Hematopoietic multipotent progenitor cell treated with erythropoietin and hydrocortisone succinate and interleukin-3 and kit ligand, for 15 days (in vitro differentiated cells): ENCODE measurements at regions not wholly inside any gene's neighbourhood (a gene's known extent, or its start where the extent isn't known, plus 50 kb on each side); places are given as distances from the start of the nearest gene placed in this dataset.
"Not testable (repeated sequence)": the region's sequence is repeated elsewhere in the genome, so short reads cannot be mapped to it uniquely, and the experiment has no call there.

Source experiments
- DNase-seq: peaks from one replicate; pipeline ENCODE4 v3.0.0-alpha.2; 2015; ENCODE audit warnings: low spot score

- DNase-seq: peak; percentile 46
Observed at GRCh38 chr10:87416892-87417291, 59.3 kb downstream of the NUTM2D start.

- not testable (repeated sequence) for DNase-seq
Observed at GRCh38 chr10:87422641-87423040, 65.1 kb downstream of the NUTM2D start.

GRCh38 chr10:87424697-87425373, 67.3 kb downstream of the NUTM2D start:
- not testable (repeated sequence) for DNase-seq

GRCh38 chr10:87433836-87434235, 70.9 kb upstream of the MINPP1 start:
- not testable (repeated sequence) for DNase-seq

- peak; percentile 33 for DNase-seq
Observed at GRCh38 chr10:87435295-87435826, 69.3 kb upstream of the MINPP1 start.

GRCh38 chr10:87436104-87436503, 68.6 kb upstream of the MINPP1 start:
- not testable (repeated sequence) for DNase-seq

- not testable (repeated sequence) for DNase-seq
Observed at GRCh38 chr10:87437450-87437849, 67.2 kb upstream of the MINPP1 start.
